NCI-H510A (cell line): ENCODE measurements at regions not wholly inside any gene's neighbourhood (a gene's known extent, or its start where the extent isn't known, plus 50 kb on each side); places are given as distances from the start of the nearest gene placed in this dataset.
"Not testable (repeated sequence)": the region's sequence is repeated elsewhere in the genome, so short reads cannot be mapped to it uniquely, and the experiment has no call there.

Source experiments
- DNase-seq: peaks from one replicate; lab custom pipeline; 2025; lab: John Stamatoyannopoulos, UW

DNA sequence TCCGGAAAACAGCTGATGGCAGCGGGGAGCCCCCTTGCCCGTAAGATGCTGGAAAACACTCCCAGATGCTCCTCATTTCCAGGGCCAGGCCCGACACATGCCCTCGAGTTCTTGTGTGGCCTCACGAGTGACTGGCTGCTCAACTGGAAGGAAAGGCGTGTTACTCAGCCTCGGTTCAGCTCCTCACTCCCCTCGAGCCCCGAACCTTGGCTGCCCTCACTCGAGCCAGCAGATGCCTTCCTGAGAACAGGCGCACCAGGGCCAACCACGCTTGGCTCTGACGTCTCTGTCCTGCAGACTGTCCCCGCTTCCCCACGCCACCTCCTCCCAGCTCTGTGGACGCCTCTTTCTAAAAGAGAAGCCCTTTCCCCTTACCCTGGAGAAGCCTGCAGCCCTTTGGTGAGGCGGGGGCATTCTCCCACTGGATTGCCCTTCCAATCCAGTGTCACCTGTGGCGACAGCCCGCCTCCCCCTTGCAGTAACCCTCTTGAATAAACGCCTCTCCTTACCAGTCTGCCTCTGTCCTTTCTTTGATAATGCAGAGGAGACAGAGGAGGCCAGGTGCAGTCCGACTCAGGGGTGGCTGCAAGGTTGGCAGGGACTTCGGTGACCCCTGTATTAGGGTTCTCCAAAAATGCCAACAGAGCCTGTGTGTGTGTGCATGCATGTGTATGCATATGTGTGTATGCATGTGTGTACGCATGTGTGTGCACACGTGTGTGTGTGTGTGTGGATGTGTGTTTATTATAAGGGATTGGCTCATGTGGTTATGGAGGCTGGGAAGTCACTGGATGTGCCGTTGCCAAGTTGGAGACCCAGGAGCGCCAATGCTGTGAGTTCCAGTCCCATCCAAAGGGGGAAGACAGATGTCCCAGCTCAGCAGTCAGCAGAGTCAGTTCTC lies 166.3 kb downstream of the KIF26A start:
- no peak for DNase-seq

DNA sequence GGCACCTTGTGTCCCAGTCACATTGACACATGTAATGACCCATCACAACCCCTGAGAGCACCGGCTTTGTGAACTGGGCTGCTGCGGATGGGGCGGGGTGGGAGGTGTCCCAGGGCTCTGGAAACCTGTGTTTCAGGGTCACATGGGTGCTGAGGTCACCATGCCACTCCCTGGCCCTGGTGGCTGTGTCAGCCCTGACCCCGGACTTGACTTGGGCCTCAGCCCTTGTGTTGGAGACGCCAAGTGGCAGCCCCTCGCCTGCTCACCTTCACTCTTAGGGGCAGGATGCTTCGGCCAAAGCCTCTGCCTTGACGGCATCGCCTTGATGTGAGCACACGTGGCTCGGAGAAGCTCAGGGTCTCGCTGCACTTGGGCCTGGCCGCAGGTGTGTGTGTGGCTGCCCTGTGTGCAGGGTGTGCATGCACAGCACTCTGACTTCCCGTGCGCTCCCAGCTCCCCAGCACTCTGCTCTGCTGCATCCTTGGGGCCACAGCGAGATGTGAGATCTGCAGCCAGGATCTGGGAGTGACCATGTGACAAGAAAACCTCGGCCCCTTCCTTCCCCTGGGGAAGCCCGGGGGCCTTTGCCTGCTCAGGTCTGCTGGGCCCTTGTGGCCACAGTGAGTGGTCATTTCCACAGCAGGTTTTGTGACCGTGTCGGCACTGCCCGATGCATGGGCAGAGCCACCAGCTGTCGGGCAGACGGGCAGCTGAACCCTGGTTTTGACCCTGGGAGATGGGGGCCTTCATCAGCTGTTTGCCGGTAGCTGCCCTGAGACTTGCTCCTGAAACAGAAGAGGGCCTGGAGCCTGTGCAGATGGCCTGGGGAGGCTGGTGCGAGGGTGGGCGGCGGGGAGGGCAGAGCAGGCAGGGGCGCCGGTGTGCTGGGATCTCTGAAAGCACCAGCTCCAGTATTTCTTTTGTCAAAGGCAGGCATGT lies 167.4 kb downstream of the KIF26A start:
- no peak for DNase-seq

DNA sequence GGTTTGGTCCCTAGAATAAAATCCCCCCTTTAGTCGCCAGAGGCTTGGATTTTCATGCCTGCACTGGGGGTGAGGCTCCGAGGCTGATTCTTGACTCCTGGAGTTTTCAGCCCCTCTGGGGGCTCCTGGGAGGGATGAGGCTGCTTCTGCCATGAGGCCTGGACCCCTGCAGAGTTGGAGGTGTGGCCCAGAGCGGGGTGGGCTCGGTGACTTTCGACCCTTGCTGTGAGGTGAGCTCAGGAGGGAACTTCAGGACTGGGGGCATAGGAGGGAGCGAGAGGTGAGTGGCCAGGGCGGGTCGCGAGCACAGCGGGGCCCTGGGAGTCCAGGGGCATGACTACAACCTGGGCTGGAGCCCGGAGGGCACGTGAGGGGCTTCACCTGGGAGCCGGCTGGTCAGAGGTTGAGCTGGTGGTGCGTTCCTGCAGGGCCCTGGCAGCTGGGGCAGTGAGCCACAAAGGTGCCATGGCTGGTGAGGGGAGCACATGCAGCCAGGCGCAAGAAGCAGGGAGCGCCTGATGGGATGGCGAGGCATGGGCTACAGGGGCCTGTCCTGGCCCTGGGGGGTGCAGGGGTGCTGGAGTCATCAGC lies 168.2 kb downstream of the KIF26A start:
- DNase-seq = no peak

DNA sequence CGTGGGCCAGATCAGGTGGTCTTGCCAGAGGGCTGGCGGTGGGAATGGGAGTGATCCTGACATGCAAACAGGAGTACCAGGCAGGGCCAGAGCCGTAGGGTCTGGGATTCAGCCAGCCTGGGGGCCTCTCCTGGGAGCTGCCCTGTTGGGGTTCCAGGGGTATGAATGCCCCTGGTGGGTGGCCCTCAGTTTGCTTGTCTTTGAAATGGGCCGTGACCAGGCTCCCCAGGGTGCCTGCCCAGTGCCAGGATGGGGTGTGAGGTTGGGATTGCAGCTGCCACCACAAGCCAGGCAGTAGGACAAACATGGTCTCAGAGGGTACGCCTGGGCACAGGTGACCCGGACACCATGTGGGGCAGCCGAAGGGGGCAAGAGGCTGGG lies 168.8 kb downstream of the KIF26A start:
- DNase-seq = no peak

DNA sequence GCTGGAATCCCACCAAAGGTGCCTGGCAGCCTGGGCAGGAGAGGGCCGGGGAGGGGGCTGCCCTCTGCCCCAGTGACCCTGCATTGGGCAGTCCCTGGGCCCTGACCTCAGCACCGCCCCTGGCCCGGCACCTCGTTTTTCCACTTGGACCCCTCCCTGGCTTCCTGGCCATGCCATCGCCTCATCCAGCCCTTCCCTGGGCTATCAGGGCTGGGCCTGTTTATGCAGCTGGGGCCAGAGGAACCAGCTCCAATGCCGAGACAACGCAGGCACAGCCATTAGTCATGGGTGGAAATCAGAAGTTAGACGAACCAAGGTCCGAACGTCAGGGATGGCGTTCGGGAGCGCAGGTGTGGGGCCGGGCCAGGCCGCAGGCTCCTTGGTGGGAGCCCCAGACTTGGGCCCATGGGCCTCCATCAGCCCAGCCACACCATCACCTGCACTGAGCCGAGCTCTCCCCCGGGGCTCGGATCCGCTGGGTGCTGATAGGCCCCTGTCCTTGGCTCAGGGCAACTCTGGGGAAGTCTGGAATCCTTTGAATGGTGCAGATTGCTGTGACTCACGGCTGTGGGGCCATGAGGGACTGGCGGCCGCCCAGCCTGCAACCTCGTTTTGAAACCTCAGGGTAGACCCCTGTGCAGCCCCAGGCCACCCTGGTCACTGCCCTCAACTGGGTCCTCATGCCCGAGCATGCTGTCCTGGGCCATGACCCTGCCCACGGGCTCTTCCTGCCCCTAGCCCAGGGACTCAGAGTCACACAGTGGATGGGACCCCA lies 169.4 kb downstream of the KIF26A start:
- no peak for DNase-seq

DNA sequence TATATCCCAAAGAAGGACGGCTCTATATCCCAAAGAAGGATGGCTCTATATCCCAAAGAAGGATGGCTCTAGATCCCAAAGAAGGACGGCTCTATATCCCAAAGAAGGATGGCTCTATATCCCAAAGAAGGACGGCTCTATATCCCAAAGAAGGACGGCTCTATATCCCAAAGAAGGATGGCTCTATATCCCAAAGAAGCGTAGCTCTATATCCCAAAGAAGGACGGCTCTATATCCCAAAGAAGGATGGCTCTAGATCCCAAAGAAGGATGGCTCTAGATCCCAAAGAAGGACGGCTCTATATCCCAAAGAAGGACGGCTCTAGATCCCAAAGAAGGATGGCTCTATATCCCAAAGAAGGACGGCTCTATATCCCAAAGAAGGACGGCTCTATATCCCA lies 170.1 kb downstream of the KIF26A start:
- not testable (repeated sequence) for DNase-seq

DNA sequence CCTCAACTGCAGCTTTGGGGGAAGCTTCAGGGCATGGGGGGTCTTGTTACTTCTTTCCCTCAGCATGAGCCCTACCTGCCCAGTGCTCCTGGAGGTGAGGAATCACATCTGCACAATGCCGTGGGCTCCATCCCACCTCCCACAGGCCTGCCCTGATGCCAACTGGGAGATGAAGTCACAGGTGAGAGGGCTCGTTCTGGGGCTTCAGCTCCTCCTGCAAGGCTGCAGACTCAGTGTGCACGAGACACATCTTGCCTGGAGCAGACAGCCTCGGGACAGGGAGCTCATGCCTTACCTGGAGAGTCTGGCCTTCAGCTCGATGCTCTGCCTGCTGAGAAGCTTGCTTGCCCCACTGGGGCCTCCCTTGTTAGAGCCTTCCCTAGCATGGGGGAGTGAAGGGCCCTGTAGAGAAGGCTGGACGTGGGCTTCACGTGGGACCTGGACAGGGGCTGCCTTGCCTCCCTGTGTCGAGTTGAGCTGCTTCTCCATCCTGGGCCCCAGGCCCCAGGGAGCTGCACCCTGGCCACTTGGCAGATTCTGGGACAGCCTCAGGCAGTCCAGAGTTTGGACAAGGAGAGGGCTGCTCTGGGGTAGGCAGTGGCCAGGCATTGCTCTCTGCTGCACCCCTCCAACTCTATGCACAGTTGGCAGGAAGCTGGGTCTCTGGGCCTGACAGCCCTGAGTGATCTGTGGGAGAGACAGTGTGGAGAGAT lies 171.4 kb downstream of the KIF26A start:
- DNase-seq = no peak

DNA sequence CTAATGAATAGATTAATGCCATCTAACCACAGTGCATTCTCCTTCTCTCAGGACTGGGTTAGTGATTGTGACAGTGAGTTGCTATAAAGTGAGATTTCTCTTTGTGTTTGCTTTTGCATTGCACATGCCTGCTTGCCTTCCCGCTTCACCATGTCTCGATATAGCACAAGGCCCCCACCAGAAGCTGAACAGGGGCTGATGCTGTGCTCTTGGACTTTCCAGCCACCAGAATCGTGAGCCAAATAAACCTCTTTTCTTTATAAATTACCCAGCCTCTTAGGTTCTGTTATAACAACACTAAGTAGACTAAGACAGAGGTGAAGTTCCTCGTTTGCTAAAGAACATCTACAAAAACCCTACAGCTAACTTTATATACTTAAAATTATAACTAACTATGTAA lies 173.0 kb downstream of the KIF26A start:
- no peak for DNase-seq

DNA sequence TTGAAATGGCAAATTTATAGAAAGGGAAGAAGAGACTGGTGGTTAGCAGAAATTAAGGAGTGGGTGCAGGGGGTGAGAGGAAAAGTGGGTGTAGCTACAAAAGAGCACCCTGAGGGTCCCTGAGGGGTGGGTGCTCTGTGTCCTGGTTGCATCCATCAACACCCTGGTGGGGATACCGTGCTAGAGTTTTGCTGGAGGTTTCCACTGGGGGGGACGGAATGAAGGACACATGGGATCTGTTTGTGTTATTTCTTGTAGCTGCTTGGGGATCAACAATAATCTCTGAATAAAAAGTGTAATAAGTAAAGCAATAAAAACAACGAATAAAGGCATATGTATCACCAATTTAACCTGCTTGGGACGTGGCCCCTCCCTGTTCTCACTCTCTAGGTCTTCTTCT lies 175.3 kb downstream of the KIF26A start:
- DNase-seq = no peak

DNA sequence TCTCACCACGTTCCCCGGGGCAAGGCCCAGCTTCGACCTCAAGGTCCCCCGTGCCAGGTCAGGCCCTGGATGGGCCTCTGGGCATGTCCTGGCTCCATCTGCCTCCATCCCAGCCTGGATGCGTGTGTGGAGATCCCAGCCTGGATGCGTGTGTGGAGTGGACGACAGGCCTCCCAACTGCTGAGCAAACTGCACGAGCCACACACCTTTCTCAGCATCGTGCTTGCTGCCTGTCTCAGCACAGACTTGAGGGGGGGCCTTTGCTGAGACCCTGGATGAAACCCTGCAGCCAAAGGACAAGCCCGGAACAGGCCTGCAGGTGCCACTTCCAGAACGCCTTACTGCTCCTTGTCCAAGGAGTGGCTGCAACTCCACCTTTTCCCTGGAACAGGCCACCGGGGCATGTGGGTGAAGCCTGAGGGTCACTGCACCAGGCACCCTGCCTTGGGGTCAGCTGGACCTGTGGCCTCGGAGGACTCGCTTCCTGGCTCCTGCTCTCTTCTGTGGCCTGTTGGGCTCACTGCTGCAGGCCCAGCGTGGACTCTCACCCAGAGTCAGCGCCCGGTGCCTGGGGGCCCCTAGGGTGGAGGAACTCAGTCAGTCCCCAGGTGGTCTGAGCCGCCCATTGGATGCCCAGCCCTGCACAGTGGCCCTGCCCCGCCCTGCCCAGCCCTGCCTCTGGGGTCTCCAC lies 176.0 kb downstream of the KIF26A start:
- DNase-seq = no peak

DNA sequence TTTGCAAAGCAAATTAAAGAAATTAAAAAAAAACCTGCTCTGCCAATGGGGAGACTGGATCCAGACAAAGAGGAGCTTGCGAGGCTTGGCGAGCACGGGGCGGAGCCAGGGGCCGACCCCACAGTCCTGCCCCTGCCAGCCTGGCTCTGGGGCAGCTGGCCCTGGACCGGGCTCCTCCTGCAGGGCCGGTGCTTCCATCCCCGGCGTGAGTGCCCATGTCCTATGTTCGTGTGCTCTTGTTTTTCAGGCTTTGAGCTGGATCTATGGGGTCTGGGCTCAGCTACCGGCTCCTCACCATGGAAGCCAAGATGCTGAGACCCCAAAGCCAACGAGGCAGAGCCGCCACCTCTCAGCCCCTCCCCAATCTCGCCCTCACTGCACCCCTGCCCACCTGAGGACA lies 176.8 kb downstream of the KIF26A start:
- DNase-seq = no peak

DNA sequence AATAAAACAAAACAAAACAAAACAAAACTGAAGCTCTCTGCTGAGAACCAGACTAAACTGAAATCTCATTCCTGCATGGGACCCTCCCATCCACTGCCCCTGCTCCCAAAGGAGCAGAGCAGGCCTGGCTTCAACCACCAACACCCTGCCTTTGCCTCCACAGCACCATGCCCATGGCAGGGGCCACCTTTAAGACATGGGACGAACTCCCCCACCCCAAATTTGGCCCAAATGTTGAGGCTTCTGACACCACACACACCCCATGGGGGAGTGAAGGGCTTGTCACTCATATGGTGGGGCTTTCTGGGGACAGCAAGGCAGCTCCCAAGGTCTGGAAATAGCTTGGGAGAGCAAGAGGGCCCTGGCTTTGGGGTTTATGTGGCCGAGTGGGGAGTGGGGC lies 177.2 kb downstream of the KIF26A start:
- no peak for DNase-seq

DNA sequence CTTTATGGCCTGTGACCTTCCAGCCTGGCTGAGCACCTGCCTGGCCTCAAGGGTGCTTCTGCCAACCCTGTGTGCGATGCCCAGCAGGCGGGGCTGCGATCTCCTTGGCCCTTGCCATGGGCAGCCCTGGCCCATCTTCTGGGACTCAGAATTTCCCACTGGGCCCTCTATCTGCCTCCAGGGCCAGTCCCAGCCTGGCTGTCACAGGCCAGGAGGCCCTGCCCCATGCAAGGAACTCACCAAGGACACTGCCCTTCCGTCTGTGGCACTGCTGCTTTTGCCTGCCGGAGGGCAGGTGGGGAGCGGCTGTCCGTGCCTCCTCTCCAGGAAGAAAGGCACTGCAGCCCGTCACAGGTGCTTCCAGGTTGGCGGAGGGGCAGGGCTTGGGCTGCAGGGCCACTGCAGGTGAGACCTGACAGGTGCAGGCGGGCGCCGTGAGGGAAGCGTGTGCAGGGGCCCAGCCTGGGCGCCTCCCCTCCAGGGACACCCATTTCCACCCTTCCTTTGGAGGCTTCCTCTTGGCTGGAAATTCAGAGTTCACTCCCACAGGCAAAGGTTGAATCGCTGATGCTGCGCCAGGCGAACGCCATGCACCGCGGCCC lies 177.8 kb downstream of the KIF26A start:
- peak; percentile 77 for DNase-seq

DNA sequence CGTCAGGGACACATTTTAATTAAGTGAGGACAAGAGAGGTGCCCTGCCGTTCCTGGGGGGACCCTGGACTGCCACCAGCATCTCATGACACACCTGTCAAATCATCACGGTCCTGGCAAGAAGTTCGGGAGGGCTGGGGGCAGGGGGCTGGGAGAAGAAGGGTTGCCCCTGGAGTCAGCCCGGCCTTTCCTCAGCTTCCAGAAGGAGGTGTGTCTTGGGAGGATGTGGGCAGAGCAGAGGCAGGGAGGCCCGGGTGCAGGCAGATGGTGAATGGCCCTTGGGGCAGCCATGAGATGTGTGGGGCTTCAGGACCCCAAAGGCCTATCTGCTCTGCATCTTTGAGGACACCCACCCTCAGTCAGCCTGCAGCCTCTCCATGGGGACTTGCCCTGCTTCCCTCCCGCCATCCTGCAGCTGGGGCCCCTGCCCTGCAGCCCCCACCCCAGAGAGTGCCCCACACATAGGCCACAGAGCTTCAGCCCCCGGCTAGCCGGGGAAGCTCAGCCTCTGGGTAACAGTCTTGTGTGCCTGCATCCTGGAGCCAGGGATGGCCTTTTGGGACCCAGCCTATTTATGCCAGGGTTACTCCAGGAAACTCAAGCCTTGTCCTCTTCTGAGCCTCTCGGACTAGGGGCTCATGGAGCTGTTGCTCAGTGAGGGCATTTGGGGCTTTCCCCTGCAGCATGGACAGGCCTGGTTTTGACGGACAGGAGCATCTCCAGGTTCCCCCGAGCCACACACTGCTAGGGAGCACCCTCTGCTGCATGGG lies 178.5 kb downstream of the KIF26A start:
- DNase-seq = no peak

DNA sequence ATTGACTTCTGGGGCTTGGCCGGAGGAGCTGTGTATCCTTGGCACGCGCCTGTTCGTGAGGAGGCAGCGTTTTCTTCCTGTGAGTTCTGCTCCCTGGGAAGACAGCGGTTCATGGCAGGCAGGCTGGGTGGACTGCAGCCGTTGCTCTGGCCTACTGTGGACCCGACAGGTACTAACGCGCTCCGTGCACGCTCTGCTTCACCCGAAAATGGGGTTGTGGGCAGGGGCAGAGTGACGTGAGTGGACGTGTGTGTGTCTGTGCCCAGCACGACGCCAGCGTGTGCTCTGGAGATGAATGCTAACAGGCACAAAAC lies 179.1 kb downstream of the KIF26A start:
- no peak for DNase-seq

DNA sequence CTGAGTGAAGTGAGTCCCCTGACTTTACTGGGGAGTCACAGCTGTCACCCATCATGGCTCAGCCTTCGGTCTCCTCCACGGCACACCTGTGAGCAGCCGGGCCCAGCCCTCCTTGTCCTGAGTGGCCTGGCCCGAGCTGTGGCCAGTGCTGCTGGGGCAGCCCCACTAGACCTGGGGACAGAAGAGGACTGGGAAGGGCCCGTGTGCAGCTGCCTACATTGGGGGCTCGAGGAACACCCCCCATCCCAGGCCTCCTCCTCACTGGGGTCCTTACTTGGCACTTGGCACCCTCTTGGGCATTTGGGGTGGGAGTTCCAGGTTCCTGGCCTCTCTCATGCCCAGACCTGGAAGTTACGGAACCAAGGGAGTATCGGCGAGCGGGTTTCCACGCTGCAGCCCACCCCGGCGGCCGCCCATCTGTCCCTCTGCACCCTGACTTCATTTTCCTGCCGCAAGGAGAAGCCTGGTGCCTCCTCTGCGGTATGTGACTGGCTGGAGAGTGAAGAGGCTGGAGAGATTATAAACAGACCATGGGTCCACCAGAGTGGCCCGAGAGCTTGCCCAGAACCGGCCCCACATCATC lies 179.7 kb downstream of the KIF26A start:
- DNase-seq = no peak

DNA sequence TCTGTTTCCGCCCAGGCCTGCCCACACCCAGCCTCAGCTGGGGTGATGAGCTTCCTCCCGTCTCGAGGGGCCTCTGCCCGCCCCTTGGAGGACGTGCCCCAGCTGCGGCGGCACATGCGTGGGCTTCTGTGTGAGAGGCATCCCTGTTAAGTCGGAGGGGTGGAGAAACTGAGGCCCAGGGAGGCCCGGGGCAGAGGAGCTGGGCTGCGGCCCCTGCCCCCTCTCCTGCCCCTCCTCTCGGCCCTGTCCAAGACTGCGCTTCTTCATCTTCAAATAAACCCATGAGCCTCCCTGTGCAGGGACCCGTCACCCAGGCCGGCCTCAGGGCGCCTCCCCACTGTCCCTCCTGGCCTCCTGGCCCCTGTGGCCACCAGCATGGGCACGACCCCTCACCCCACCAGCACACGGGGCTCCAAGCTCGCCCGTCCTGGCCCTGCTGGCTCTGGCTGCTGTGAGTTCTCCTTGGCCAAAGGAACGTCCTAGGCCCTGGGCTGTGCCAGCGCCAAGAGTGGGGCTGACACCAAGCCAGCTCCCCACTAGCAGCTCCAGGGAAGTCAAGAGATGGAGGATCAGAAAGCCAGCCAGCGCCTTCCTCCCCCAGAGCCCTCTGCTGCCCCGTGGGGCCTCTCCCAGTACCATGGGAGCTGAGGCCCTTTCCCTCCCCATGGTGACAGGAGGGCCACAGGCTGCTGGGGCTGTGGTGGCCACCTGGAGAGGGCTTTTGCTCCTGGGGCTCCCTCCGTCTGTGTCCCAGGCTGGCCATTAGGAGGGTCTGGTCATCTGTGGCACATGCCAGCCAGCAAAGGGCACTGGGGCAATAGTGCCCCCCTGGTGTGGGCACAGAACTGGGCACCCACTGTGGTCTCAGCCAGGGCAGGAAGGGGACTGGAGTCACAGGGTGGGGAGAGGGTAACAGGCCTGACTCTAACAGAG lies 180.4 kb downstream of the KIF26A start:
- DNase-seq = no peak
